ENCODE measurements at regions not wholly inside any gene's neighbourhood (a gene's known extent, or its start where the extent isn't known, plus 50 kb on each side); places are given as distances from the start of the nearest gene placed in this dataset.

- TF ChIP-seq CTCF (conservative IDR thresholded peaks at IDR 0.05) (no peak), ZFX (IDR thresholded peaks at IDR 0.05) (no peak)
Observed at GRCh38 chr4:24273136-24273535, 311.2 kb downstream of the DHX15 start.
